HG02763 (cell line): ENCODE measurements at regions not wholly inside any gene's neighbourhood (a gene's known extent, or its start where the extent isn't known, plus 50 kb on each side); places are given as distances from the start of the nearest gene placed in this dataset.

ENCODE experiments used
- ATAC-seq: cut with Tn5 transposase; IDR thresholded peaks from one replicate; pipeline ENCODE4 v1.9.1; 2021; ENCODE audit warnings: mild to moderate bottlenecking, moderate library complexity; ENCODE audit not compliant: unreplicated experiment

GRCh38 chr6:164013480-164014208 is 599.1 kb downstream of the QKI start:
- ATAC-seq, result no peak

DNA sequence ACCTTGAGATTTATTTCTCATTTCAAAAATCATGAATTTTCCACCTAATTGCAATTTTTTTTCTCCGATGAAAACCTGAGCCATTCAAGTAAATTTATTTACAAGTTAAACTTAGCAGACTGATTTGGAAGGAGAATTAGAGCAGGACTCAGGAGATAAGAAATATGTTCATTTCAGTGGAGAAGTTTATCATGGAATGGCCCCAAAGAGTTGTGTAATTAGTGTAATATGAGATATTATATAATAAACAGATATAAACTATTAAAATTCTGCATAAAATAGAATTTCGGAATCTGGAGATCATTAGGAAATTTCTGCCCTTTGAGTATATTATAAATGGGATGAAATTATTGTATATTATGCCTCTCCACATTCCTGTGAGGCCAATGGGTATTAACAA is 596.8 kb downstream of the QKI start:
- no peak for ATAC-seq

DNA sequence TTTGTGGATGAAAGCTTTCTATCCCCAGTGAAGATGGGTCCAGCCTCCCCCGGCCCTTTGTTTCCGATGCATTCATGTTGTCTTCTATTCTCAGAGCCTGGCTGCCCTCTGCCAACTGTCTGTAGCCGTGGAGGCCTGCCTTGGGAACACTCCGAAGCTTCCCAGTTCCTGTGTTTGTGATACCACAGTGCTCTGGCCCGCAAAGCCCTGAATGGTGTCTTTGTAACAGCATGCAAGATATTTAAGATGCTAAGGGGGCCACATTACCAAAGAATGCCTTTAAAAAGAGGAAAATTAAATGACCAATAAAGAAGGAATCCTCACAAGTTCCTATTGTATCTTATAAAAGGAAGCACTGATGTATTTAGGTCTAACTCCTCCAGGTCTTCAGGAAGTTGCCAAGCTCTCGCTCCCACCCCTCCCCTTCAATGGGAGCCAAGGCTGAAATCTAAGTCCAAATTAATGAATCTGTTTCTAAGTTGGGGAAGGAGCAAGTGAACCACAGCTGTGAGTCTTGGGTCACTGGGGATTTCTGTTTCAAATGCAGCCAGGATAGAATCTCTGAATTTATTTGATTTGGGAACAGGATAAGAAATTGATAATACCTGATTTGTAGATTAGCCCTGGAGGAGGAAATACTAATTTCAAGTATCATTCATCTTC is 596.1 kb downstream of the QKI start:
- ATAC-seq, result no peak

GRCh38 chr6:164008902-164009301 is 594.4 kb downstream of the QKI start:
- ATAC-seq, result no peak

DNA sequence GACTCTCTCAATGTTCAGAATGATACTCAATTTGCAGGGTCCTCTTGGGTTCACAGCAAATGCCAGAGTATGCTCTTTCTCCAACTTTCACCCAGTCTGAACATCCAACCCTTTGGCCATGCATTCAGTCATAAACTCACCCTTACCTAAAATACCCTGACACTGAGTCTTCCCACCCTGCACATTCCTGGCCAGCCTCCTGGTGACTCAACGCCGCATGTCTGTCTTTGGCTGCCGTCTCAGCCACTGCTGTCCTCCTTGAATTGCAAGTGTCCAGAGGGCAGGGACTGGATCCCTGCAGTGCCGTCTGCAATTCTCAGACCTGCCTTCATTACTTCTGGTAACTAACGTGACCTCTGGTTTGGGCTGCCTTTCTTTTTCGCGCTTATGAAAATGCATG is 593.4 kb downstream of the QKI start:
- ATAC-seq, result no peak

DNA sequence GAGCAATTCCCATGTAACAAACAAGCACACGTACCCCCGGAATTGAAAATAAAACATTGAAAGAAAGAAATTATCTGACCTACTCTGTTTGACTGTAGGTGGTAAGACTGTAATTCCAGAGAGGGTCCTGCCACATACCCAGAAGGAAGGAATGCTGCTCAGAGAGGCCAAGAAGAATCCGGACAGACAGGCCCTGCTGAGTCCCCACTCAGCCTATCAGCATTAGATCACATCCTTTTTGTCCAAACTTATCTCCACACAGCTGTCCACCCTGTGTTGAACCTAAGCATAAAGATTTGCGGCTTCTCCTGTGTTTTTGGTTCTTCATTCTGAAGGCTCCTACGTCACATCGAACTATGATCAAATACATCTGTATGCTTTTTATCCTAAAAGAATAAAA is 591.9 kb downstream of the QKI start:
- no peak for ATAC-seq

GRCh38 chr6:164005004-164005711 is 590.6 kb downstream of the QKI start:
- no peak for ATAC-seq

DNA sequence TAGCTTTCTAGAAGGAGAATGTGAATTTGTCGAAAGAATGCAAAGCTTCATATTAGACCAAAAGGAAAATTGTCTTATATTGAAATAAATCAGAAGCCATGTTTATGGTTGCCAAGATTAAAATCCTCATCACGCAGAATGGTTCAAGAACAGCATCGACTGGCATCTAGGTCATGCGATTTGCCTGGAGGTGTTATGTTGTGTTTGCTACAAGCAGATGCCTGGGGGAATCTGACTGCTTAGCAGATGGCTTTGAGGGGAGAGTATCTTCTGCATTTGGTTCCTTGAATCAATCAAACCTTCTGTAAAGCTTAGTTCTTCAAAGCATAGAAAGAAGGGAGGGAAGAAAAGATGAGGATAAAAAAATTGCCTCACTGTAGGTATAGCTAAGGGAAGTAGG is 585.8 kb downstream of the QKI start:
- ATAC-seq, result no peak

GRCh38 chr6:163999475-164000125 is 585.1 kb downstream of the QKI start:
- no peak for ATAC-seq

DNA sequence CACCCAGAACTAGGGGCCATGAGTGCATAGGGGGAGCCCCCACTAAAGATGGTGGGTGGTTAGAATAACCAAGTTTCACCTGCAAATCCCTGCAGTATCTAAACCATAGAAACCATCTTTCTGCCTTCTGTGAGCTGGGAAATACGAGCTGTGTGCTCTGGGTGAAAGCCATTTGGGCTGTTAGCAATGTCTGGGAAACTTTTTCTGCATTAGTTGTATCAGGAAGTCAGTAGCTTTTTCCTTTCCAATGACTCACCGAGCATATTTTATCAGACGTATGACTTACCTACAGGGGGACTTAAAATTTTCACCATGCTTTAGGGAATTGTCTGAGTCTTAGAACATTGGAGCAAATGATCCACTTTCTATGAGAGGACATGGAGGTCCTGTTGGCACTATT is 584.0 kb downstream of the QKI start:
- no peak for ATAC-seq

GRCh38 chr6:163996491-163996890 is 582.0 kb downstream of the QKI start:
- ATAC-seq, result no peak

- ATAC-seq, result no peak
These were observed 580.0 kb downstream of the QKI start for GRCh38 chr6:163994566-163994965.

- ATAC-seq, result no peak
These were observed 578.2 kb downstream of the QKI start for GRCh38 chr6:163992701-163993100.

GRCh38 chr6:163992056-163992455 is 577.5 kb downstream of the QKI start:
- no peak for ATAC-seq

- ATAC-seq, result no peak
These were observed 576.8 kb downstream of the QKI start for GRCh38 chr6:163991321-163991720.

- no peak for ATAC-seq
These were observed 571.8 kb downstream of the QKI start for GRCh38 chr6:163986313-163986712.

DNA sequence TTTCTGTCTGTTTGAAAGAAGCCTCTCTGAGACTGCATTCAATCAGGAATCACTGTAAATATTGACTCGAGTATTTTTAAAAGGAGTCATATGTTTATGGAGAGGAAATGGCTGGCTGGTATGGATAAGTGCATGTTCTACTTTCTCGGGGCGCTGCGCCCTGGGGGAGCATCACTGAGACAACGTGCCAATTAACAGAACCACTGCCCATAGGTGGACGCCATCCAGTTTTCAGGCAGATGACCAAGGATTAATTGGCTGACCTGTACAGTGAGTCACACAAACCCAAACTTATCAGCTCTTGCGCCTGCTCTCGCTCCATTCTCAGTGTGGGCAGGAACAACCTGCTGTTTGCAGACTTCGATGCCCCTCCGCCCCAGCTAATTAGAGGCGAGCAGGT is 571.2 kb downstream of the QKI start:
- ATAC-seq, result no peak

GRCh38 chr6:163985040-163985439 is 570.5 kb downstream of the QKI start:
- no peak for ATAC-seq

- ATAC-seq, result no peak
These were observed 569.8 kb downstream of the QKI start for GRCh38 chr6:163984124-163984936.

DNA sequence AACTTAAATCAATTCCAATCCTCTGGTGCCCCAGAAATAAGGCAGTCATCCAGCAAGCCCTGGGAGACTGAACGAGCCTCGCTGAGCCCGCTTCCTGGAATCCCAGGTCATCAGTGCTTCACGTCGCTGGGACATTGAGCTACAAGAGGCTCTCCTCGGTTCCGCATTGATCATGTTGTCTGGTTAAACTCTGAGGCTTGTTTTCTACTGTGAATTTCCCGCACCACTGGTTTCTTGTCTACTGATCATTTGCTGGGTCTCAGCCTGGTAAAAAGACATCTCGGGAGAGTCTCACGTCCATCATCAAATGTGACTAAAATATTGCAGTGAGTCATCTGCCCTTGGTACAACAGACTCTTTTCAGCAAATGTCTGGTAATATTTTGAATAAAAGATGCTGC is 569.2 kb downstream of the QKI start:
- no peak for ATAC-seq

DNA sequence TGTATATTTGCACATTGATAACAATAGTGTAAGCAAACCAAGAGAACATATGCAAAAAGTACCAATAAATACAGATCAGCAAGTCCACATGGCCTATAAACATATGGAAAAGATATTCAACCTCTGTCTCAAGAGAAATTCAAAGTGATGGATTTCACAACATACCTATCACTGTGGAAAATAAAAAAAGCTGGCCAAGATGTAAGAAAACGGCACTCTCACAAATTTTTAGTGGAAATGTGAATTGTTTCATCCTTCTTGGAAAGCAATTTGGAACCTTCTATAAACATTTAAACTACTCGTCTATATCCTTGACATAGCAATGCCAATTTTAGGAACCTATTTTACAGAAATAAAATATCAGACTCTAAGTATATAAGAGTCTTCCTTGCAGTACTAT is 559.8 kb downstream of the QKI start:
- ATAC-seq, result no peak
